Keratinocyte (primary cell): ENCODE measurements at regions not wholly inside any gene's neighbourhood (a gene's known extent, or its start where the extent isn't known, plus 50 kb on each side); places are given as distances from the start of the nearest gene placed in this dataset.

Source experiments
- DNase-seq: peaks from one replicate; pipeline ENCODE4 v3.0.0-alpha.2; 2011; ENCODE audit warnings: low read depth, missing footprints, low spot score
- FAIRE-seq: peaks from 2 replicates; lab custom pipeline; 2011; peaks lifted over from hg19 to GRCh38; lab: Jason Lieb, UNC
- H2AFZ ChIP-seq: 2 replicates; pipeline ENCODE4 v1.6.0; 2012; ENCODE audit warnings: low read length, control low read depth, inconsistent platforms; ENCODE audit not compliant: control insufficient read depth
- H3K27ac ChIP-seq: 2 replicates; pipeline ENCODE4 v1.5.1; 2011; ENCODE audit warnings: low read length; ENCODE audit not compliant: control insufficient read depth, insufficient read depth
- H3K27me3 ChIP-seq: 3 replicates; pipeline ENCODE4 v1.6.0; 2011; ENCODE audit warnings: low read length; ENCODE audit not compliant: control insufficient read depth, insufficient read depth; ENCODE audit errors: extremely low read depth
- H3K36me3 ChIP-seq, 2 experiments: 2 replicates in 1 of 2; 3 replicates in 1 of 2; pipeline ENCODE4 v1.5.1; 2011; ENCODE audit warnings: low read length in 2 of 2, mild to moderate bottlenecking in 1 of 2; ENCODE audit not compliant: control insufficient read depth in 2 of 2, insufficient read depth in 2 of 2; ENCODE audit errors: extremely low read depth in 1 of 2
- H3K4me1 ChIP-seq: 3 replicates; pipeline ENCODE4 v1.5.1; 2011; ENCODE audit warnings: low read length; ENCODE audit not compliant: control insufficient read depth, insufficient read depth; ENCODE audit errors: extremely low read depth
- H3K4me2 ChIP-seq: 3 replicates; pipeline ENCODE4 v1.6.0; 2011; ENCODE audit warnings: low read depth, low read length; ENCODE audit not compliant: control insufficient read depth, insufficient read depth; ENCODE audit errors: extremely low read depth
- H3K4me3 ChIP-seq, 3 experiments: fragments of 200-600 bp in 1 of 3; sonication (generic) in 1 of 3; 2 replicates in 2 of 3; 3 replicates in 1 of 3; pipeline ENCODE4 v1.5.1; 2011 to 2016; ENCODE audit warnings: low read length in 3 of 3, mild to moderate bottlenecking in 3 of 3, control low read depth in 2 of 3, inconsistent platforms in 1 of 3, low read depth in 1 of 3, mixed read lengths in 1 of 3, mixed run types in 1 of 3, moderate library complexity in 1 of 3; ENCODE audit not compliant: control insufficient read depth in 2 of 3, insufficient read depth in 2 of 3; ENCODE audit errors: extremely low read depth in 1 of 3
- H3K79me2 ChIP-seq: 2 replicates; pipeline ENCODE4 v1.6.0; 2012; ENCODE audit warnings: low read length; ENCODE audit not compliant: control insufficient read depth, insufficient read depth
- H3K9ac ChIP-seq: 3 replicates; pipeline ENCODE4 v1.6.0; 2011; ENCODE audit warnings: low read length; ENCODE audit not compliant: control insufficient read depth, insufficient read depth; ENCODE audit errors: extremely low read depth
- H3K9me1 ChIP-seq: 3 replicates; pipeline ENCODE4 v1.6.0; 2011; ENCODE audit warnings: low read length; ENCODE audit not compliant: control insufficient read depth, insufficient read depth; ENCODE audit errors: extremely low read depth
- H3K9me3 ChIP-seq: 2 replicates; pipeline ENCODE4 v1.5.1; 2012; ENCODE audit warnings: low read depth, low read length; ENCODE audit not compliant: control insufficient read depth
- H4K20me1 ChIP-seq: 3 replicates; pipeline ENCODE4 v1.6.0; 2011; ENCODE audit warnings: low read length; ENCODE audit not compliant: control insufficient read depth, insufficient read depth; ENCODE audit errors: extremely low read depth
- CTCF ChIP-seq, 3 experiments: IDR thresholded peaks in 1 of 3; conservative IDR thresholded peaks in 1 of 3; optimal IDR thresholded peaks in 1 of 3; 2 replicates in 2 of 3; 3 replicates in 1 of 3; pipeline versions ENCODE3 to v1.5.1; 2011; ENCODE audit warnings: low read length in 3 of 3, mild to moderate bottlenecking in 3 of 3, moderate library complexity in 2 of 3, control low read depth in 1 of 3, inconsistent platforms in 1 of 3; ENCODE audit not compliant: insufficient read depth in 2 of 3; ENCODE audit errors: extremely low read depth in 1 of 3
- EZH2 ChIP-seq: IDR thresholded peaks from one replicate; pipeline ENCODE4 v1.6.1; 2012; ENCODE audit warnings: inconsistent platforms, mild to moderate bottlenecking, low read length, moderate library complexity
- dilution Hi-C: fragments of 300-500 bp; cut with MboI; formaldehyde crosslinking; loops from one replicate; pipeline ENCODE4 v1.7.0; 2020; ENCODE audit warnings: low sequenced_read_pairs; ENCODE audit not compliant: extremely low pct_ligation_motif_present

- FAIRE-seq (no peak), DNase-seq (no peak)
- TF ChIP-seq EZH2 (no peak), CTCF (optimal IDR thresholded peaks at IDR 0.05 in 1 of 3, IDR thresholded peaks at IDR 0.05 in 1 of 3, conservative IDR thresholded peaks at IDR 0.05 in 1 of 3; ENCODE audit: extremely low read depth in 1 of 3, insufficient read depth in 2 of 3, low read length in 3 of 3) (no peak)
- dilution Hi-C loops = no loop called here
- Histone ChIP-seq H3K4me2 (no peak overlapping the region), H3K4me3 (no peak overlapping the region), H3K9me3 (no peaks in the 10 kb centered on the region), H4K20me1 (no peaks in the 10 kb centered on the region), H3K4me1 (no peaks in the 10 kb centered on the region), H3K9me1 (no peaks in the 10 kb centered on the region), H3K36me3 (no peaks in the 10 kb centered on the region), H3K27ac (no peak overlapping the region), H3K79me2 (no peaks in the 10 kb centered on the region), H3K9ac (no peak overlapping the region), H3K27me3 (peaks cover 4% of the 10 kb centered on the region), H2AFZ (no peak overlapping the region)
Observed at GRCh38 chr2:75324141-75324540, 124.8 kb upstream of the TACR1 start.

DNA sequence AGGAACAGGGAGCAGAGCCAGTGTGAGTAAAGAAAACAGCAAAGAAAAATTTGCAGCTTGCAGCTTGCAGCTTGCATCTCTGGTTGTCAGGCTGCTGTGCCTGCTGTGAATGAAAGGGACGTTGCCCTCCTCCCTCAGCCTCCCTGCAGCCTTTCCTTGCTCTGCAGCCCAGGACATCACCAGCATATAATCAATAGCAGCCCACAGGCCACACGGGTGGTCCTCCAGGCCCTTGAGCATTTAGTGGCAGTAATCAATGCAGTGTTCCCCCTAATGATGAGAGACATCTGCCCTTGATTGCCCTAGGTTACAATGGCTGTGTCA is 122.2 kb upstream of the TACR1 start:
- dilution Hi-C loops = no loop called here
- no peak for TF ChIP-seq CTCF (optimal IDR thresholded peaks at IDR 0.05 in 1 of 3, IDR thresholded peaks at IDR 0.05 in 1 of 3, conservative IDR thresholded peaks at IDR 0.05 in 1 of 3; ENCODE audit: extremely low read depth in 1 of 3, insufficient read depth in 2 of 3, low read length in 3 of 3)
- TF ChIP-seq EZH2 = no peak
- Histone ChIP-seq H3K36me3 (no peaks in the 10 kb centered on the region), H3K79me2 (no peaks in the 10 kb centered on the region), H4K20me1 (no peaks in the 10 kb centered on the region), H3K4me3 (no peak overlapping the region), H3K9ac (no peak overlapping the region), H3K9me1 (no peaks in the 10 kb centered on the region), H2AFZ (no peak overlapping the region), H3K4me1 (no peaks in the 10 kb centered on the region), H3K27me3 (no peaks in the 10 kb centered on the region), H3K9me3 (no peaks in the 10 kb centered on the region), H3K4me2 (no peak overlapping the region), H3K27ac (no peak overlapping the region)
- DNase-seq (no peak), FAIRE-seq (no peak)
